AG09319 (cell line): ENCODE measurements at regions not wholly inside any gene's neighbourhood (a gene's known extent, or its start where the extent isn't known, plus 50 kb on each side); places are given as distances from the start of the nearest gene placed in this dataset.

Source experiments
- DNase-seq: peaks from one replicate; pipeline ENCODE4 v3.0.0-alpha.2; 2010; ENCODE audit warnings: low read depth; ENCODE audit errors: extremely low read depth
- TF ChIP-seq, protein P1 (sequence below): IDR thresholded peaks from 2 replicates; pipeline ENCODE4 v1.5.1; 2011; ENCODE audit warnings: low read depth, mild to moderate bottlenecking, inconsistent platforms, low read length, moderate library complexity

- DNase-seq: no peak
- TF ChIP-seq, protein P1, sequence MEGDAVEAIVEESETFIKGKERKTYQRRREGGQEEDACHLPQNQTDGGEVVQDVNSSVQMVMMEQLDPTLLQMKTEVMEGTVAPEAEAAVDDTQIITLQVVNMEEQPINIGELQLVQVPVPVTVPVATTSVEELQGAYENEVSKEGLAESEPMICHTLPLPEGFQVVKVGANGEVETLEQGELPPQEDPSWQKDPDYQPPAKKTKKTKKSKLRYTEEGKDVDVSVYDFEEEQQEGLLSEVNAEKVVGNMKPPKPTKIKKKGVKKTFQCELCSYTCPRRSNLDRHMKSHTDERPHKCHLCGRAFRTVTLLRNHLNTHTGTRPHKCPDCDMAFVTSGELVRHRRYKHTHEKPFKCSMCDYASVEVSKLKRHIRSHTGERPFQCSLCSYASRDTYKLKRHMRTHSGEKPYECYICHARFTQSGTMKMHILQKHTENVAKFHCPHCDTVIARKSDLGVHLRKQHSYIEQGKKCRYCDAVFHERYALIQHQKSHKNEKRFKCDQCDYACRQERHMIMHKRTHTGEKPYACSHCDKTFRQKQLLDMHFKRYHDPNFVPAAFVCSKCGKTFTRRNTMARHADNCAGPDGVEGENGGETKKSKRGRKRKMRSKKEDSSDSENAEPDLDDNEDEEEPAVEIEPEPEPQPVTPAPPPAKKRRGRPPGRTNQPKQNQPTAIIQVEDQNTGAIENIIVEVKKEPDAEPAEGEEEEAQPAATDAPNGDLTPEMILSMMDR: no peak
Observed at GRCh38 chr20:20796766-20797440, 84.5 kb upstream of the RALGAPA2 start.

DNA sequence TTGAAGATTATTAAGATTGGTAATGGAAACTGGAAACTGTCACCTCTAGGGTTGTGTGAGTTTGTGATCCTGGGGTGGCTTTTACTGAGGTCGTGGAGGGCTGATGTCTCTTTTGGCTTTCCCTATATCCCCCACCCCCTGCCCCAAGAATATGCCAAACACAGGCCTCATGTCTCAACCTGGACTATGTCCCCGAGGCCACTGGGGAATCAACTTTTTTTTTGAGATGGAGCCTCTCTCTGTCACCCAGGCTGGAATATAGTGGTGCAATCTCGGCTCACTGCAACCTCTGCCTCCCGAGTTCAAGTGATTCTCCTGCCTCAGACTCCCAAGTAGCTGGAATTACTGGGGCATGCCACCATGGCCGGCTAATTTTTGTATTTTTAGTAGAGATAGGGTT is 83.3 kb upstream of the RALGAPA2 start:
- TF ChIP-seq, protein P1: no peak
- DNase-seq: no peak

DNA sequence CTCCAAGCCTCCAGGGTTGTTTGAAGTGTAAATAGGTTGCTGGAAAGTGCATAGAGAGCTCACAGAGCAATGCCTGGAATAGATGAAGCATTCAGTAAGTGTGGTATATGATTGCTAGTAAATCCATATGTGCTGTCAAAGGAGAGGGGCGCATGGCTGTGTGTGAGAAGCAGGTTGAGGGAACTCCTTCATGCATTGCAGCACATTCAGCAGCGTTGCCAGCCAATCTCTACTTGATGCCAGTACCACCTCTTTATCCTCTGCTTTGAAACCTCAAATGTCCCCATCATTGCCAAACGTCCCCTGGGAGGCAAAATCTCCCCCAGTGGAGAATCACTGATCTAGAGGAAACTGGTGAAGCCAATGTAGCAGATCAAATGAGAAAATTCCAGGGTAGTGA is 82.7 kb upstream of the RALGAPA2 start:
- no peak for DNase-seq
- TF ChIP-seq, protein P1: no peak

DNA sequence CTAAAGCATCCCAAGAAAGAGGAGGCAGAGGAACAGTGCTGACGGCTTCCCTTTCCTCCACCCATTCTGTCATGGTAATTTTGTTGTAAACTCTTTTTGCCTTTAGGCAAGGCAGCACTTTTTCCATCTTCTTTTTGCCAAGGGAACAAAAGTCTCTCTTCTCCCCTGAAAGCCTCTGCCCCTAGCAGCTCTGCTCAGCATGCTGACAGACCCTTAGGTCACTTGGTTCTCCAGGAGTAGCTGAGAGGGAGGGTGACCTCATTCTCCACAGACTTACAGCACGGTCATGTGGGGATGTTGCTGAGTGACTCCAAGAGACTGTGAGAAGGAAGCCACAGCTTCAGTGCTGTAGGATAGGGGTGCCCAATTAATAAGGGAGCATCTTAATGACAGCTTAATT is 81.1 kb upstream of the RALGAPA2 start:
- TF ChIP-seq, protein P1: no peak
- no peak for DNase-seq

DNA sequence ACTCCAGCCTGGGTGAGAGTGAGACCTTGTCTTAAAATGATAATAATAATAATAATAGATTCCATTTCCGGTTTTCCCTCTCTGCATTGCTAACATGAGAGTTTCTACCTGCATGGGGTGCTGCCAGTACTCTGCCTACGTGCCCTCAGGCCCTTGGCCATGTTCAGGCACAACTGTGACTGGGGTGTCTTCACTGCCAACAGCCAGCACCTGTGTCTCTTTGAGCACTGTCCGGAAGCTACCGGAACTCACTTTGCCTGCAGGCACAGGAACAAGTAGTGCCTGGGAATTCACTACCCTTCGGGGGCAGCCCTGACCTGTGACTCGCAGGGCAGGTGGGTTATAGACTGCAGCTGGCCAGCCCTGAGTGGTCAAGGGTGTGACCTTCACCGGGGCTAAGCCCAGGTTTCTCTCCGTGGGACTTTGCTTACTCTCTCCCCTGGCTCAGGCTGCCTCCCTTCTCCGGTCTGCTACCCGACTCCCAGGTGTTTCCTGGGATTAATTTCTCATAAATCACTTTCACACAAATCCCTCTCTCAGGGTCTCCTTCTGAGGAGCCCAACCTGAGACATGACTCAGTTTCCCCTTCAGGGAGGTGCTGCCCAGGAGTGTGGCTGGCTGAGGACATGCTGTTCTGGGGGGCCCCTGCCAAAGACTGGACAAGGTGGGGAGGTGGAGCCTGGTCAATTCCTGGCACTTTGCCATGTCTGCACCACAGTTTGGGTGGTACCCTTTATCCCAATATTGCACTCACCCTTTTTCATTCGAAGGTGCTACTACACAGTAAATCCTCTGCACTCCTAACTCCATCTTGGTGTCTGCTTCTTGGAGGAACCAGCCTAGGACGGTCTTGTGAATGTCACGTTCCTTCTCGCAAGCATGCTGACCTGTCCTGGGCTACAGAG is 79.5 kb upstream of the RALGAPA2 start:
- TF ChIP-seq, protein P1: no peak
- DNase-seq: no peak

GRCh38 chr20:20788308-20788707 is 75.9 kb upstream of the RALGAPA2 start:
- TF ChIP-seq, protein P1: no peak
- DNase-seq: no peak

GRCh38 chr20:20786428-20786827 is 74.0 kb upstream of the RALGAPA2 start:
- no peak for DNase-seq
- TF ChIP-seq, protein P1: no peak
